Endothelial cell of umbilical vein (primary cell): ENCODE measurements at regions not wholly inside any gene's neighbourhood (a gene's known extent, or its start where the extent isn't known, plus 50 kb on each side); places are given as distances from the start of the nearest gene placed in this dataset.

Source experiments
- BruUV-seq: library from RNA; stranded (reverse); fragments of 400-500 nt; replicated peaks from 2 replicates; lab custom pipeline; 2021; lab: Mats Ljungman, UMichigan
- CTCF ChIA-PET: fragments of 300-600, 350-600 bp; sonication (Branson Sonifier 250); formaldehyde crosslinking; loops from one replicate; lab custom pipeline; 2021; ENCODE audit warnings: antibody characterized with exemption, inconsistent platforms; lab: Charles Lee
- POLR2A ChIA-PET: fragments of 300-600, 350-600 bp; sonication (Branson Sonifier 250); formaldehyde crosslinking; loops from one replicate; lab custom pipeline; 2021; ENCODE audit warnings: antibody characterized with exemption, inconsistent platforms; lab: Charles Lee
- DNase-seq: peaks from one replicate; pipeline ENCODE4 v3.0.0-alpha.2; 2011; ENCODE audit warnings: low read depth, low spot score
- FAIRE-seq: peaks from 2 replicates; lab custom pipeline; 2011; peaks lifted over from hg19 to GRCh38; lab: Jason Lieb, UNC
- H2AFZ ChIP-seq: 2 replicates; pipeline ENCODE4 v1.6.0; 2012; ENCODE audit warnings: low read depth, low read length, control low read depth, inconsistent platforms
- H3K27ac ChIP-seq: 2 replicates; pipeline ENCODE4 v1.5.1; 2011; ENCODE audit warnings: low read depth, mild to moderate bottlenecking, control low read depth, low read length, moderate library complexity; ENCODE audit not compliant: insufficient read depth
- H3K27me3 ChIP-seq, 2 experiments: 2 replicates each; pipeline versions ENCODE4 v1.6.0 to v1.6.1; 2011; ENCODE audit warnings: low read length in 2 of 2, mixed read lengths in 1 of 2; ENCODE audit not compliant: control insufficient read depth in 2 of 2, insufficient read depth in 2 of 2
- H3K36me3 ChIP-seq, 2 experiments: 2 replicates in 1 of 2; 3 replicates in 1 of 2; pipeline ENCODE4 v1.5.1; 2011; ENCODE audit warnings: low read length in 2 of 2, mild to moderate bottlenecking in 1 of 2, moderate library complexity in 1 of 2; ENCODE audit not compliant: control insufficient read depth in 2 of 2, insufficient read depth in 2 of 2; ENCODE audit errors: extremely low read depth in 1 of 2
- H3K4me1 ChIP-seq: 3 replicates; pipeline ENCODE4 v1.5.1; 2011; ENCODE audit warnings: mild to moderate bottlenecking, low read length; ENCODE audit not compliant: control insufficient read depth, insufficient read depth; ENCODE audit errors: extremely low read depth
- H3K4me2 ChIP-seq: 2 replicates; pipeline ENCODE4 v1.6.1; 2011; ENCODE audit warnings: low read length, control low read depth, mixed read lengths; ENCODE audit not compliant: insufficient read depth
- H3K4me3 ChIP-seq, 3 experiments: fragments of 200-600 bp in 1 of 3; sonication (generic), shearing (Covaris generic) in 1 of 3; replicated peaks in 1 of 3; 2 replicates each; pipeline ENCODE4 v1.5.1; 2011 to 2016; ENCODE audit warnings: control low read depth in 3 of 3, low read length in 3 of 3, mild to moderate bottlenecking in 2 of 3, inconsistent platforms in 1 of 3, low read depth in 1 of 3, moderate library complexity in 1 of 3; ENCODE audit not compliant: insufficient read depth in 1 of 3
- H3K79me2 ChIP-seq: 2 replicates; pipeline ENCODE4 v1.6.0; 2012; ENCODE audit warnings: low read length, inconsistent platforms; ENCODE audit not compliant: control insufficient read depth, insufficient read depth
- H3K9ac ChIP-seq: replicated peaks from 2 replicates; pipeline ENCODE3; 2011; ENCODE audit warnings: low read length, control low read depth; ENCODE audit not compliant: insufficient read depth; ENCODE audit errors: extremely low read depth
- H3K9me1 ChIP-seq: replicated peaks from 3 replicates; pipeline ENCODE4 v1.6.0; 2011; ENCODE audit warnings: mild to moderate bottlenecking, low read length; ENCODE audit not compliant: control insufficient read depth, insufficient read depth; ENCODE audit errors: extremely low read depth
- H3K9me3 ChIP-seq: replicated peaks from 2 replicates; pipeline ENCODE4 v1.5.1; 2012; ENCODE audit warnings: low read length, inconsistent platforms; ENCODE audit not compliant: control insufficient read depth, insufficient read depth
- H4K20me1 ChIP-seq: replicated peaks from 2 replicates; pipeline ENCODE3; 2011; ENCODE audit warnings: mild to moderate bottlenecking, low read length; ENCODE audit not compliant: control insufficient read depth, insufficient read depth; ENCODE audit errors: extremely low read depth
- EZH2 ChIP-seq: IDR thresholded peaks from 2 replicates; pipeline ENCODE4 v1.6.1; 2012; ENCODE audit warnings: borderline replicate concordance, low read depth, mild to moderate bottlenecking, moderate library complexity, low read length, inconsistent platforms; ENCODE audit not compliant: severe bottlenecking
- FOS ChIP-seq: IDR thresholded peaks from 2 replicates; pipeline ENCODE4 v1.6.1; 2011; ENCODE audit warnings: mild to moderate bottlenecking, low read length, moderate library complexity, borderline replicate concordance; ENCODE audit not compliant: insufficient read depth
- GATA2 ChIP-seq: IDR thresholded peaks from 2 replicates; pipeline ENCODE4 v1.7.0; 2011; ENCODE audit warnings: low read depth, mild to moderate bottlenecking, moderate library complexity, mixed read lengths, low read length; ENCODE audit not compliant: insufficient read length, insufficient read depth
- JUN ChIP-seq: IDR thresholded peaks from 2 replicates; pipeline ENCODE4 v1.6.1; 2011; ENCODE audit warnings: borderline replicate concordance, low read depth; ENCODE audit not compliant: insufficient read length, insufficient read depth
- MYC ChIP-seq: IDR thresholded peaks from one replicate; pipeline ENCODE4 v1.6.1; 2011; ENCODE audit warnings: mild to moderate bottlenecking, low read depth, low read length
- POLR2A ChIP-seq: IDR thresholded peaks from 2 replicates; pipeline ENCODE4 v1.6.1; 2012; ENCODE audit warnings: low read depth, mild to moderate bottlenecking, control low read depth, low read length
- POLR2AphosphoS5 ChIP-seq: IDR thresholded peaks from 2 replicates; pipeline ENCODE4 v1.6.1; 2012; ENCODE audit warnings: low read depth, mild to moderate bottlenecking, control low read depth, low read length, moderate library complexity; ENCODE audit not compliant: insufficient read depth
- dilution Hi-C: fragments of 300-500 bp; cut with MboI; formaldehyde crosslinking; loops from one replicate; pipeline ENCODE4 v1.15.0; 2019; ENCODE audit warnings: low sequenced_read_pairs; ENCODE audit not compliant: extremely low pct_ligation_motif_present
- intact Hi-C: fragments of 100-400 bp; cut with micrococcal nuclease; formaldehyde crosslinking; loops from one replicate; pipeline ENCODE4 v1.10.0; 2022
- TF ChIP-seq, protein P1 (sequence below): IDR thresholded peaks from 2 replicates; pipeline ENCODE4 v1.6.1; 2011; ENCODE audit not compliant: insufficient read depth, insufficient read length
- TF ChIP-seq, protein P2 (sequence below), 2 donors: IDR thresholded peaks; 1 replicate in 1 of 2; 2 replicates in 1 of 2; pipeline ENCODE4 v1.5.1; 2011; ENCODE audit warnings: low read length in 2 of 2, mild to moderate bottlenecking in 2 of 2, moderate library complexity in 2 of 2, control low read depth in 1 of 2, inconsistent platforms in 1 of 2, low read depth in 1 of 2; ENCODE audit not compliant: insufficient read depth in 1 of 2; ENCODE audit errors: extremely low read depth in 1 of 2

DNA sequence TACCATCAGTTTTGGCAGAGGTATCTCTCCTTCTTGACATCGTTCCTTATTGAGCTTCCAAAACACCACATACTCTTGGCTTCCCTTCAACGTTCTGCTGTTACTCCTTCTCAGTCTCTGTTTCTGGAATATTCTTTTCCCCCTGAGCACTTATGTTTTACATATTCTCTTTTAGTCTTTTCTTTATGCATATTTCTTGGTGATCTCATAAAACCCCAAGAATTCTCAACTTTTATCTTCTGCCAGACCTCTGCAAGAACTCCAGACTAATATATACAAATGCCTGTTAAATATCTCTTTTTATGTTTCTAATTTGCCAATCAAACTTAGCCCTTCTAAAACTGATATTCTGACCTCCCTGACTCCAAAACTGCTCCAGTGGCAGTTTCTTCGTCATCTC, 453.4 kb upstream of the CTNND2 start:
- Histone ChIP-seq H3K4me1 (no peaks in the 10 kb centered on the region), H3K79me2 (no peaks in the 10 kb centered on the region), H2AFZ (no peak overlapping the region), H4K20me1 (no peaks in the 10 kb centered on the region), H3K27me3 (no peaks in the 10 kb centered on the region), H3K9me1 (no peaks in the 10 kb centered on the region), H3K36me3 (no peaks in the 10 kb centered on the region), H3K9me3 (peaks cover 3% of the 10 kb centered on the region), H3K4me3 (no peak overlapping the region), H3K4me2 (no peak overlapping the region), H3K27ac (no peak overlapping the region), H3K9ac (no peak overlapping the region)
- FAIRE-seq, result no peak
- dilution Hi-C loops (no loop called here), intact Hi-C loops (no loop called here)
- DNase-seq, result no peak
- BruUV-seq, result no TSS peak
- TF ChIP-seq JUN (no peak), POLR2A (no peak), EZH2 (no peak), POLR2AphosphoS5 (no peak), FOS (no peak), MYC (no peak), GATA2 (no peak)
- TF ChIP-seq, protein P1, sequence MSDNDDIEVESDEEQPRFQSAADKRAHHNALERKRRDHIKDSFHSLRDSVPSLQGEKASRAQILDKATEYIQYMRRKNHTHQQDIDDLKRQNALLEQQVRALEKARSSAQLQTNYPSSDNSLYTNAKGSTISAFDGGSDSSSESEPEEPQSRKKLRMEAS, result no peak
- TF ChIP-seq, protein P2, sequence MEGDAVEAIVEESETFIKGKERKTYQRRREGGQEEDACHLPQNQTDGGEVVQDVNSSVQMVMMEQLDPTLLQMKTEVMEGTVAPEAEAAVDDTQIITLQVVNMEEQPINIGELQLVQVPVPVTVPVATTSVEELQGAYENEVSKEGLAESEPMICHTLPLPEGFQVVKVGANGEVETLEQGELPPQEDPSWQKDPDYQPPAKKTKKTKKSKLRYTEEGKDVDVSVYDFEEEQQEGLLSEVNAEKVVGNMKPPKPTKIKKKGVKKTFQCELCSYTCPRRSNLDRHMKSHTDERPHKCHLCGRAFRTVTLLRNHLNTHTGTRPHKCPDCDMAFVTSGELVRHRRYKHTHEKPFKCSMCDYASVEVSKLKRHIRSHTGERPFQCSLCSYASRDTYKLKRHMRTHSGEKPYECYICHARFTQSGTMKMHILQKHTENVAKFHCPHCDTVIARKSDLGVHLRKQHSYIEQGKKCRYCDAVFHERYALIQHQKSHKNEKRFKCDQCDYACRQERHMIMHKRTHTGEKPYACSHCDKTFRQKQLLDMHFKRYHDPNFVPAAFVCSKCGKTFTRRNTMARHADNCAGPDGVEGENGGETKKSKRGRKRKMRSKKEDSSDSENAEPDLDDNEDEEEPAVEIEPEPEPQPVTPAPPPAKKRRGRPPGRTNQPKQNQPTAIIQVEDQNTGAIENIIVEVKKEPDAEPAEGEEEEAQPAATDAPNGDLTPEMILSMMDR (IDR thresholded peaks at IDR 0.05; ENCODE audit: extremely low read depth in 1 of 2, insufficient read depth in 1 of 2, low read depth in 1 of 2, low read length in 2 of 2), result no peak
- CTCF ChIA-PET, result no interaction called here
- POLR2A ChIA-PET, result no interaction called here
